ENCODE measurements at regions not wholly inside any gene's neighbourhood (a gene's known extent, or its start where the extent isn't known, plus 50 kb on each side); places are given as distances from the start of the nearest gene placed in this dataset.
"Not testable (repeated sequence)": the region's sequence is repeated elsewhere in the genome, so short reads cannot be mapped to it uniquely, and the experiment has no call there.

DNA sequence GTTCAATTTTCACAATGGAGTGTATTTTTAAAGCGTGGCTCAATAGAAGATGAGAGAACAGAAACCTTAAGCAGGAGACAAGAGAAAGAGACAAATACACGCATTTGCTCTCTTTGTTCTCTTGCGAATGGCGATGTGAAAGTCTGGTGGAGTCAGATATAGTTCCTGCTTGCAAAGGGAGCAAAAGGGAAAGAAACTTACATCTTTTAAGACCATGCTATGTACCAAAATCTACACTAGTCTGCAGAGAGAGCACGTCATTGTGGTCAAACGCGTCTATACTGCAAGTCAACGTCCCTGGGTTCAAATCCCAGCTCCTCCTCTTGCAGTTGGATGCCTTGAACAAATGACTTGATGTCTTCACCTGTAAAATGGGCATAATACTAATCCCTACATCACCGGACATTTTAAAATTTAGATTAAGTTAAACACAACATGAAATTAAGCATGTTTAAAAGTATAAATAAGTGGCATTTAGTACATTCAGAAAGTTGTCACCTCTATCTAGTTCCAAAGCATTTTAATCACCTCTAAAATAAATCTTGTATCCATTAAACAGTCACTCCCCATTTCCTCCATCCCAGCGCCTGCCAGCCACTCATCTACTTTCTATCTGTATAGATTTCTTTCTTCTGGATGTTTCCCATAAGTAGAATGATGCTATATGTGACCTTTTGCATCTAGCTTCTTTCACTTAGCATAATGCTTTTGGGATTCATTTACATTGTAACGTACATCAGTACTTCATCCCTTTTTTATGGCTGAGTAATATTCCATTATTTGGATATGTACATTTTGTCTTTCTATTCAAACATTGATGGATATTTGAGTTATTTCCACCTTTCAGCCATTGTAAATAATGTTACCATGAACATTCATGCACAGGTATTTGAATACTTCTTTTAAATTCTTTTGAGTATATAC, 406.9 kb downstream of the TMEM114 start:
- DNase-seq = no peak

DNA sequence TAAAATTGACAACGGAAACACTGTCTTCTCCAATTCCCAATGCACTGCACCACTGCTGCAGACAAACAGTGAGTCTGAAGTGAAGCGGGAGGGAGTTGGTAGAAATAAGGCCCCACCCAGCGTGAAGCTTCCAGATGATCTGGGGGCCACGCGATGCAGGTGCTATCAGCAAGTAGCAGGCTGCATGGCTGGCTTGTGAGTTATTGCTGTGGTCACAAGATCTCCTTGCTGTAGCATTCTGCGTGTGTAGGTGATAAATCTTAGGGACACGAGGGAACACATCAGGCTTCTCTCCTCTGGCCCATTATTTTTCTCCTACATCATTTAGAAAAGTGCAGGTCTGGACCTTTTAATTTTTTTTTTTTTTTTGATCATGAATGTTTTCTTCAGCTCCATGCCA, 407.6 kb downstream of the TMEM114 start:
- DNase-seq = no peak

- no peak for DNase-seq
Observed at GRCh38 chr16:8179615-8180014, 410.7 kb downstream of the TMEM114 start.

- no peak for DNase-seq
Observed at GRCh38 chr16:8178271-8178670, 412.0 kb downstream of the TMEM114 start.

DNA sequence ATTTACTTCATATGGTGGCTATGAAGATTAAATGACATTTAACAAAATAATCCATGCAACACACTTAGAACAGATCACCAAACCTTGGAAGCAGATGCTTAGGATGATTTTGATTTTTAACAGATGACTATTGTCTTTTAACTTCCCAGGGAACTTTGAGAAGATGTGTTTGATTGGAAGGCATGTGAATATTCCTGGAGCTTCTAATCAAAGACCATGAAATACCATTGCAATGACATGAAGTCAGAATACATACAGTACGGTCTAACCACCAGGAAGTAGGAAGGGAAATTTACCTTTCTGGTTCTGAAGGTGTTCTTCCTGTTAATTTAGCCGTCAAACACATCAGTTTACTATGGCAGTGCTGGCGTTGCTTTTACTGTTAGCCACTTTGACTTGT, 414.9 kb downstream of the TMEM114 start:
- DNase-seq = no peak

DNA sequence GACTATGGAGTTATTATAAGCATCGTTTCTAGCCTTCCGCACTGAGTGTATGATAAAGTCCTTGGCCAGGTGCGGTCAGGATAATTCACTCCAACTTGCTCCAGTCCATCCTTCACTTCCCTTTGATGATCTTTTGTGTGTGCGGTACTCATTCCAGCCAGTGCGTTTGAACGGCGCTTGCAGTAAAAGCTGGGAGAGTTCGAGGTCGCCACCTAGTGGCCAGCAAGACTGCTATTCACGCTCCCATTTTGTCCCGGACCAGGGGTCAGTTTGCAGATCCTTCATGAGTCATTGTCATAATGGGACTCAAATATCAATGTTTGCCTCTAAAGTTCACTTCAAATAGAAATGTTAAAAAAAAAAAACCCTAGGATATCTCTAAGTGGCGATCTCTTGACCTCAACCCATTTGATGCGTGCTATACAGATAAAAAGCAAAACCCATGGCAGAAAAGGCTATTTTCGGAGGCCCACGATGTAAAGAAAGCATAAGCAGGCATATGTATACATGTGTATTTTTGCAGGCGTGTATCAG, 417.1 kb downstream of the TMEM114 start:
- peak; percentile 17 for DNase-seq

- DNase-seq = no peak
Observed at GRCh38 chr16:8172551-8172950, 417.8 kb downstream of the TMEM114 start.

- no peak for DNase-seq
Observed at GRCh38 chr16:8168016-8168415, 422.3 kb downstream of the TMEM114 start.

- DNase-seq = no peak
Observed at GRCh38 chr16:8167436-8167835, 422.9 kb downstream of the TMEM114 start.

DNA sequence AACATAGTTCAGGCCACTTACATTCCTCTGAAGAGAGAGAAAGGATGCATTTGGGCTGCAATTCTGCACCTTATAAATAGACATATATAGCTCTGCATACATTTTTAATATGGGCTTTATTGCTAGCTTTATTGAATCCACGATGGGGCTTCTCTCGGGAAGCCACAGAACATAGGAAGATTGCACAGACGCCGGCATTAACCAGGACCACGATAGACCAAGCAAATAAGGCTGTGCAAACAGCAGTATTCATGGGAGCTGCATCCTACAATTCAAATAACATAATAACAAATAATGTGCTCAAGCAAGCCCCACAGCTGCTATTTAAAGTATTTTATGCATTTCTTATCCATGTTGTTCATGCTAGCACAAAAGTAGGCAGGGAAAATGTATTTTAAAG, 432.3 kb downstream of the TMEM114 start:
- no peak for DNase-seq

GRCh38 chr16:8155275-8155674, 435.0 kb downstream of the TMEM114 start:
- no peak for DNase-seq

DNA sequence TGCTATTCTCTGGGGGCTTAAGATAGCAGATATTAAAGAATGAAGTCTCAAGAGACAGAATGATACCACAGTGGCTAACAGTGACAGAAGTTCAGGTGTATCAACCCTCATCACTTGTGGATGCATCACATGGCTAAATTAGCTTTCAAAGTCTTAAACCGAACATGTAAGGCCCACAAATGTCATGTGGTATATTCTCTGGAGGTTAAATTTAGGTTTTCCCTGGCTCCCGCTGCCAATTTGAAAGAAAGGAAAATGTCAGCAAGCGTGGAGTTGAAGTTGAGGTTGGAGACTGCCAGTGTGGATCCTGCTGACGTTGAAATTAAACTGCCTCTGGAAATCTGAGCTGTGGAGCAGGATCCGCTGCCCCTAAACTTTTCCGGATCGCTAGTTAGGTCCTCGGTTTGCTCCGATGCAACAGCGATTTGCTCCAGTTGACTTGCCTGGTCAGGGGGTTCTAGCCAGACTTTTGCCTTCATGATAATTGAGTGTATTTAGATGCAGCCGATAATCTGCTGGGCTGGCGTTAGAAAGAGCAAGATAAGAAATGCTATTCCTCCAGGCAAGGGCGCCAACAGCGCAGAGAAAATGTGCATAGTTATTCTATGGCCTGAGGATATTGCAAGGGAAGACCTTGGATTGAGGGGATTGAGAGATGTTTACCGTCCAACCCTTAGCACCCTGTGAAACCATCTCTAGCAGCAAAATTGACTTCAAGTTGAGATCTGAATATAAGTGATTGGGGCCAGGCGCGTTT, 443.9 kb downstream of the TMEM114 start:
- DNase-seq = no peak

DNA sequence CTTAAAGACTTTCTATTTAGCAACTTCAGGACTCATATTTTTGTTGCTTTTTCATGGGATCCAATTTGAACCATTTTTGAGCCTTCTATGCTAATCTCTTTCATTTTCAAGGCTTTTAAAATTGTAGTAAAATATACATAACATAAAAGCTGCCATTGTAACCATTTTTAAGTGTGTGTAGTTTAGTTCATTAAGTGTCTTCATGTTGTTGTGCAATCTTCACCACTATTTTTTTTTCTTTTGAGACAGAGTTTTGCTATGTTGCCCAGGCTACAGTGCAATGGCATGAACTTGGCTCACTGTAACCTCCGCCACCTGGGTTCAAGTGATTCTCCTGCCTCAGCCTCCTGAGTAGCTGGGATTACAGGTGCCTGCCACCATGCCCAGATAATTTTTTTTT, 451.6 kb downstream of the TMEM114 start:
- no peak for DNase-seq

DNA sequence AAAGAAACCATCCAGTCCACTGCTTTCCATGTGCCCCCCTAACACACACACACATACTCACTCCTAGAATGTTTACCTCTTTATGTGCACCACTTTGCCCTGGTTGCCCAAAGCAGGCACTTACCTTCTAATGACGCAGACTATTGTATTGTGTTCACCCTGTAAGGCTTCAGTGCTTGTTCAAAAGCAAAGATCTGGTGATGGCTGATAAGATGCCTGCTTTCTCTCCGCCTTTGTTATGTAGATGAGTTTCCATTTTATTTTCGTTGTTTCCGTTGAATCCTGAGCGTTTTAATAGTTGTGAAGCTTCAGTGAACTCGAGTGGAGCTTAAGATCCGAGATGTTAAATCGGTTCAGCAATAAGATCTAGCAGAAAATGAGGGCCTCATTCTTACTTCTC, 452.7 kb downstream of the TMEM114 start:
- DNase-seq = no peak

- DNase-seq = no peak
Observed at GRCh38 chr16:8130197-8130596, 460.1 kb downstream of the TMEM114 start.

- no peak for DNase-seq
Observed at GRCh38 chr16:8127070-8127469, 463.2 kb downstream of the TMEM114 start.

- no peak for DNase-seq
Observed at GRCh38 chr16:8126313-8126712, 464.0 kb downstream of the TMEM114 start.

DNA sequence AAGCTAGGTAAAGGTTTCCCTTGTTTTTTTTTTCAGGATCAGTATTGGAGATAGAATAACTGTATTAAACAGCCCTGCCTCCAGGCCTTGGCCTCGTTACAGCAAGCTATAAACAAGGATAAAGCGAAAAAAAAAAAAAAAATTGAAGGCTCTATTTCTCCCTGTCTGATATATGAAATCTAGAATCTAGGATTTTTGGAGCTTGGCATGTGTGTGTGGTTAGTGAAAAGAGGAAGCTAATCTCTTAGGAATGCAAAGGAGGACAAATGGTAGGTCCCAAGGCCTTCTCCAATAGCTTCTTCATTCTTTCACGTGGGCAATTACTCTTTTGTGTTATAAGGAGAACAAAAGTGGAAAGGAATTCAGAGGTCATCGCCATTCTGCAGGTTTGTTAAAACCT, 470.3 kb downstream of the TMEM114 start:
- DNase-seq = no peak

- DNase-seq = no peak
Observed at GRCh38 chr16:8115814-8116213, 474.5 kb downstream of the TMEM114 start.

DNA sequence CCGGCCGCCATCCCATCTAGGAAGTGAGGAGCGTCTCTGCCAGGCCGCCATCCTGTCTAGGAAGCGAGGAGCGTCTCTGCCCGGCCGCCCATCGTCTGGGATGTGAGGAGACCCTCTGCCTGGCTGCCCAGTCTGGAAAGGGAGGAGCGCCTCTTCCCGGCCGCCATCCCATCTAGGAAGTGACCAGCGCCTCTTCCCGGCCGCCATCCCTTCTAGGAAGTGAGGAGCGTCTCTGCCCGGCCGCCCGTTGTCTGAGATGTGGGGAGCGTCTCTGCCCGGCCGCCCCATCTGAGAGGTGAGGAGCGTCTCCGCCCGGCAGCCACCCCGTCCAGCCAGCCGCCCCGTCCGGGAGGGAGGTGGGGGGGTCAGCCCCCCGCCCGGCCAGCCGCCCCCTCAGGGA, 475.4 kb downstream of the TMEM114 start:
- DNase-seq = not testable (repeated sequence)

- DNase-seq = no peak
Observed at GRCh38 chr16:8113843-8114242, 476.5 kb downstream of the TMEM114 start.

GRCh38 chr16:8110572-8111514, 479.5 kb downstream of the TMEM114 start:
- no peak for DNase-seq
